Liver (tissue), 8 donors: ENCODE measurements at regions not wholly inside any gene's neighbourhood (a gene's known extent, or its start where the extent isn't known, plus 50 kb on each side); places are given as distances from the start of the nearest gene placed in this dataset.

Source experiments
- DNase-seq: peaks from one replicate; pipeline ENCODE4 v3.0.0-alpha.2; 2017; ENCODE audit warnings: low spot score
- H3K27ac ChIP-seq, 2 donors: one replicate each; pipeline ENCODE4 v1.7.0; 2013; ENCODE audit warnings: inconsistent platforms in 2 of 2, low read length in 2 of 2, control low read depth in 1 of 2, low read depth in 1 of 2, mild to moderate bottlenecking in 1 of 2
- H3K27me3 ChIP-seq, 4 donors: one replicate each; pipeline versions ENCODE4 v1.6.1 to v1.7.0; 2013; ENCODE audit warnings: low read length in 3 of 4, inconsistent platforms in 1 of 4, mild to moderate bottlenecking in 1 of 4, moderate library complexity in 1 of 4; ENCODE audit not compliant: control insufficient read depth in 4 of 4, insufficient read depth in 4 of 4
- H3K36me3 ChIP-seq, 4 donors: one replicate each; pipeline versions ENCODE4 v1.6.1 to v1.7.0; 2013; ENCODE audit warnings: low read length in 3 of 4, mild to moderate bottlenecking in 3 of 4, low read depth in 1 of 4, moderate library complexity in 1 of 4; ENCODE audit not compliant: control insufficient read depth in 4 of 4, insufficient read depth in 3 of 4
- H3K4me1 ChIP-seq, 4 donors: one replicate each; pipeline versions ENCODE4 v1.6.1 to v1.7.0; 2013; ENCODE audit warnings: low read length in 3 of 4, mild to moderate bottlenecking in 3 of 4, moderate library complexity in 1 of 4; ENCODE audit not compliant: control insufficient read depth in 4 of 4, insufficient read depth in 4 of 4
- H3K4me3 ChIP-seq, 3 donors: one replicate each; pipeline versions ENCODE4 v1.6.1 to v1.7.0; 2013; ENCODE audit warnings: low read length in 3 of 3, control low read depth in 1 of 3, low read depth in 1 of 3, mild to moderate bottlenecking in 1 of 3
- H3K9ac ChIP-seq, 2 donors: one replicate each; pipeline ENCODE4 v1.7.0; 2013; ENCODE audit warnings: low read length in 2 of 2, mild to moderate bottlenecking in 2 of 2, moderate library complexity in 2 of 2, control low read depth in 1 of 2, low read depth in 1 of 2
- H3K9me3 ChIP-seq, 4 donors: one replicate each; pipeline versions ENCODE4 v1.6.1 to v1.7.0; 2013; ENCODE audit warnings: low read length in 3 of 4; ENCODE audit not compliant: control insufficient read depth in 4 of 4
- EGR1 ChIP-seq, 2 donors: IDR thresholded peaks; 2 replicates each; pipeline ENCODE4 v1.6.1; 2016 to 2018; ENCODE audit warnings: antibody characterized with exemption in 2 of 2, low read depth in 2 of 2
- FOXA1 ChIP-seq: IDR thresholded peaks from 2 replicates; pipeline ENCODE4 v1.6.1; 2016; ENCODE audit warnings: antibody characterized with exemption
- FOXA2 ChIP-seq: IDR thresholded peaks from 2 replicates; pipeline ENCODE4 v1.6.1; 2016; ENCODE audit warnings: antibody characterized with exemption
- GABPA ChIP-seq, 2 donors: IDR thresholded peaks in 1 of 2; conservative IDR thresholded peaks in 1 of 2; 2 replicates each; pipeline ENCODE4 v1.6.1; 2016; ENCODE audit warnings: antibody characterized with exemption in 2 of 2, mild to moderate bottlenecking in 1 of 2, moderate library complexity in 1 of 2
- HNF4A ChIP-seq, 2 donors: conservative IDR thresholded peaks; 2 replicates each; pipeline ENCODE4 v1.6.1; 2016; ENCODE audit warnings: antibody characterized with exemption in 2 of 2, mild to moderate bottlenecking in 2 of 2
- HNF4G ChIP-seq: IDR thresholded peaks from 2 replicates; pipeline ENCODE4 v1.6.1; 2016; ENCODE audit warnings: antibody characterized with exemption
- JUND ChIP-seq, 2 donors: IDR thresholded peaks; 2 replicates each; pipeline ENCODE4 v1.6.1; 2016; ENCODE audit warnings: antibody characterized with exemption in 2 of 2
- NR2F2 ChIP-seq: IDR thresholded peaks from 2 replicates; pipeline ENCODE4 v1.6.1; 2016; ENCODE audit warnings: antibody characterized with exemption
- RAD21 ChIP-seq, 2 donors: IDR thresholded peaks; 2 replicates each; pipeline ENCODE4 v1.6.1; 2016; ENCODE audit warnings: antibody characterized with exemption in 2 of 2, mild to moderate bottlenecking in 2 of 2
- REST ChIP-seq: IDR thresholded peaks from 2 replicates; pipeline ENCODE4 v1.6.1; 2016; ENCODE audit warnings: antibody characterized with exemption, mild to moderate bottlenecking
- RXRA ChIP-seq, 2 donors: IDR thresholded peaks; 2 replicates each; pipeline ENCODE4 v1.6.1; 2017 to 2018; ENCODE audit warnings: antibody characterized with exemption in 2 of 2, mild to moderate bottlenecking in 1 of 2
- SP1 ChIP-seq: IDR thresholded peaks from 2 replicates; pipeline ENCODE4 v1.6.1; 2018; ENCODE audit warnings: antibody characterized with exemption, mild to moderate bottlenecking
- TAF1 ChIP-seq: conservative IDR thresholded peaks from 2 replicates; pipeline ENCODE4 v1.6.1; 2016; ENCODE audit warnings: antibody characterized with exemption, mild to moderate bottlenecking
- YY1 ChIP-seq: IDR thresholded peaks from 2 replicates; pipeline ENCODE4 v1.6.1; 2016; ENCODE audit warnings: antibody characterized with exemption, mild to moderate bottlenecking
- WGBS: extraction: QIAGEN DNeasy Blood & Tissue Kit; methylation state at CpG from one replicate; pipeline ENCODE4 v1.1.7; 2013; 5-methylcytosine and 5-hydroxymethylcytosine counted together
- TF ChIP-seq, protein P1 (sequence below): IDR thresholded peaks from 2 replicates; pipeline ENCODE4 v1.6.1; 2016; ENCODE audit warnings: antibody characterized with exemption
- TF ChIP-seq, protein P2 (sequence below): IDR thresholded peaks from 2 replicates; pipeline ENCODE4 v1.6.1; 2016; ENCODE audit warnings: antibody characterized with exemption
- TF ChIP-seq, protein P3 (sequence below): IDR thresholded peaks from 2 replicates; pipeline ENCODE4 v1.6.1; 2016; ENCODE audit warnings: antibody characterized with exemption
- TF ChIP-seq, protein P4 (sequence below): fragments of 150-350 bp; IDR thresholded peaks from 2 replicates; pipeline ENCODE4 v1.5.1; 2017; ENCODE audit warnings: improper control_type of control experiment, low read depth, low read length; ENCODE audit not compliant: missing input control
- donor health status: healthy.
- donor health status: healthy.
- donor health status: healthy.
- donor health status: healthy.
- donor health status: healthy.

DNA sequence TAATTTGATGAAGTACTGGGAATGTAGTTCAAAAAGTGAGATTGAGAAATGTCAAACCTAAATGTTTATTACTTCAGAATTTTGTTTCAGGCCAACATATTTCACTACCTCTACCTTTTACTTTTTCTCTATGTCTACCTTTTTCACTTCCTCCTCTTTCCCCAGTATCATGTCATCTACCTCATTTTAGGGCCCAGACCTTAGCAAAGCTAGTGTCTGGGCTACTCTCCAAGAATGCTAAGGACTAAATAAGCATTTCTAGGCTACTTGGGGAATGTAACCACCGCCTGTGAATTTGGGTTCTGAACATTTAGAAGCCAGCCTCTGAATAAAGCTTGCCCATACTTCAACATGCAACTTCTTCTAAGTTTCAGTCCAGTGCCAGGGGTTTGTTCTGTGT is 330.4 kb downstream of the SLC4A3 start:
- 33% methylated on average over 1 of the region's 1 CpG for WGBS
- Histone ChIP-seq H3K4me1 (no peaks in the 10 kb centered on the region), H3K4me3 (no peak overlapping the region), H3K27me3 (no peaks in the 10 kb centered on the region), H3K9ac (no peak overlapping the region), H3K27ac (no peak overlapping the region), H3K9me3 (peaks cover 0 to 3% (median 0%) of the 10 kb centered on the region in 4 donors), H3K36me3 (no peaks in the 10 kb centered on the region)
- no peak for TF ChIP-seq EGR1 (IDR thresholded peaks at IDR 0.05; ENCODE audit: low read depth in 2 of 2)
- TF ChIP-seq GABPA (IDR thresholded peaks at IDR 0.05 in 1 of 2, conservative IDR thresholded peaks at IDR 0.05 in 1 of 2), result no peak
- TF ChIP-seq FOXA2, result no peak
- TF ChIP-seq NR2F2, result no peak
- TF ChIP-seq RXRA (IDR thresholded peaks at IDR 0.05), result no peak
- TF ChIP-seq, protein P1, sequence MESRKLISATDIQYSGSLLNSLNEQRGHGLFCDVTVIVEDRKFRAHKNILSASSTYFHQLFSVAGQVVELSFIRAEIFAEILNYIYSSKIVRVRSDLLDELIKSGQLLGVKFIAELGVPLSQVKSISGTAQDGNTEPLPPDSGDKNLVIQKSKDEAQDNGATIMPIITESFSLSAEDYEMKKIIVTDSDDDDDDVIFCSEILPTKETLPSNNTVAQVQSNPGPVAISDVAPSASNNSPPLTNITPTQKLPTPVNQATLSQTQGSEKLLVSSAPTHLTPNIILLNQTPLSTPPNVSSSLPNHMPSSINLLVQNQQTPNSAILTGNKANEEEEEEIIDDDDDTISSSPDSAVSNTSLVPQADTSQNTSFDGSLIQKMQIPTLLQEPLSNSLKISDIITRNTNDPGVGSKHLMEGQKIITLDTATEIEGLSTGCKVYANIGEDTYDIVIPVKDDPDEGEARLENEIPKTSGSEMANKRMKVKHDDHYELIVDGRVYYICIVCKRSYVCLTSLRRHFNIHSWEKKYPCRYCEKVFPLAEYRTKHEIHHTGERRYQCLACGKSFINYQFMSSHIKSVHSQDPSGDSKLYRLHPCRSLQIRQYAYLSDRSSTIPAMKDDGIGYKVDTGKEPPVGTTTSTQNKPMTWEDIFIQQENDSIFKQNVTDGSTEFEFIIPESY, result no peak
- no peak for TF ChIP-seq RAD21 (IDR thresholded peaks at IDR 0.05)
- TF ChIP-seq, protein P2, sequence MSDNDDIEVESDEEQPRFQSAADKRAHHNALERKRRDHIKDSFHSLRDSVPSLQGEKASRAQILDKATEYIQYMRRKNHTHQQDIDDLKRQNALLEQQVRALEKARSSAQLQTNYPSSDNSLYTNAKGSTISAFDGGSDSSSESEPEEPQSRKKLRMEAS, result no peak
- TF ChIP-seq HNF4G, result no peak
- TF ChIP-seq FOXA1, result no peak
- TF ChIP-seq YY1, result no peak
- TF ChIP-seq HNF4A (conservative IDR thresholded peaks at IDR 0.05), result no peak
- no peak for TF ChIP-seq TAF1
- TF ChIP-seq JUND (IDR thresholded peaks at IDR 0.05), result no peak
- TF ChIP-seq SP1, result no peak
- TF ChIP-seq, protein P3, sequence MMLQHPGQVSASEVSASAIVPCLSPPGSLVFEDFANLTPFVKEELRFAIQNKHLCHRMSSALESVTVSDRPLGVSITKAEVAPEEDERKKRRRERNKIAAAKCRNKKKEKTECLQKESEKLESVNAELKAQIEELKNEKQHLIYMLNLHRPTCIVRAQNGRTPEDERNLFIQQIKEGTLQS, result no peak
- TF ChIP-seq REST, result no peak
- TF ChIP-seq, protein P4, sequence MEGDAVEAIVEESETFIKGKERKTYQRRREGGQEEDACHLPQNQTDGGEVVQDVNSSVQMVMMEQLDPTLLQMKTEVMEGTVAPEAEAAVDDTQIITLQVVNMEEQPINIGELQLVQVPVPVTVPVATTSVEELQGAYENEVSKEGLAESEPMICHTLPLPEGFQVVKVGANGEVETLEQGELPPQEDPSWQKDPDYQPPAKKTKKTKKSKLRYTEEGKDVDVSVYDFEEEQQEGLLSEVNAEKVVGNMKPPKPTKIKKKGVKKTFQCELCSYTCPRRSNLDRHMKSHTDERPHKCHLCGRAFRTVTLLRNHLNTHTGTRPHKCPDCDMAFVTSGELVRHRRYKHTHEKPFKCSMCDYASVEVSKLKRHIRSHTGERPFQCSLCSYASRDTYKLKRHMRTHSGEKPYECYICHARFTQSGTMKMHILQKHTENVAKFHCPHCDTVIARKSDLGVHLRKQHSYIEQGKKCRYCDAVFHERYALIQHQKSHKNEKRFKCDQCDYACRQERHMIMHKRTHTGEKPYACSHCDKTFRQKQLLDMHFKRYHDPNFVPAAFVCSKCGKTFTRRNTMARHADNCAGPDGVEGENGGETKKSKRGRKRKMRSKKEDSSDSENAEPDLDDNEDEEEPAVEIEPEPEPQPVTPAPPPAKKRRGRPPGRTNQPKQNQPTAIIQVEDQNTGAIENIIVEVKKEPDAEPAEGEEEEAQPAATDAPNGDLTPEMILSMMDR, result no peak
- DNase-seq, result no peak
